ENCODE measurements at regions not wholly inside any gene's neighbourhood (a gene's known extent, or its start where the extent isn't known, plus 50 kb on each side); places are given as distances from the start of the nearest gene placed in this dataset.

DNA sequence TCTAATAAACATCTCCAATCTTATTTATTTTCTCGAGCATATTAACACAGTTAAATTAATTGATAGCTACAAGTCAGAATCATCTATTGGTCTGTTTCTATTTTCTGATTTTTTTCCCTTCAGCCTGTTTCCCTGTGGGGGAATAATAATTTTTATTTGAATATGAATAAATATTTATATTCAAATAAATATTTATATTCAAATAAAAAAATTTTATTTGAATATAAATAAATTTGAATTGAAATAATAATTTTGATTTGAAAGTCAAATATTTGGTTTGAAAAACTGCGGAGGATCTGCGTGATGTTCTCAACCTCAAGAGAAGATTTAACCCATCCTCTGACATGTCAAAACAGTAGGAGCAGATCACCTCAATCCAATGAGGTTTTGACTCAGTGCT is 380.1 kb upstream of the MEIS2 start:
- Histone ChIP-seq H3K27ac (no peak overlapping the region), H3K27me3 (no peaks in the 10 kb centered on the region), H3K4me1 (no peaks in the 10 kb centered on the region), H3K4me3 (no peak overlapping the region), H3K36me3 (replicated peaks in 1 of 2; ENCODE audit: insufficient read depth in 1 of 2, low read depth in 2 of 2) (no peaks in the 10 kb centered on the region), H3K9me3 (no peaks in the 10 kb centered on the region)
- intact Hi-C loops (cut with DNase I): no loop called here
- DNase-seq (no peak), ATAC-seq (no peak)
- 49 to 54% methylated on average over 3 of the region's 3 CpGs for WGBS, 2 donors
- TF ChIP-seq, protein P1, sequence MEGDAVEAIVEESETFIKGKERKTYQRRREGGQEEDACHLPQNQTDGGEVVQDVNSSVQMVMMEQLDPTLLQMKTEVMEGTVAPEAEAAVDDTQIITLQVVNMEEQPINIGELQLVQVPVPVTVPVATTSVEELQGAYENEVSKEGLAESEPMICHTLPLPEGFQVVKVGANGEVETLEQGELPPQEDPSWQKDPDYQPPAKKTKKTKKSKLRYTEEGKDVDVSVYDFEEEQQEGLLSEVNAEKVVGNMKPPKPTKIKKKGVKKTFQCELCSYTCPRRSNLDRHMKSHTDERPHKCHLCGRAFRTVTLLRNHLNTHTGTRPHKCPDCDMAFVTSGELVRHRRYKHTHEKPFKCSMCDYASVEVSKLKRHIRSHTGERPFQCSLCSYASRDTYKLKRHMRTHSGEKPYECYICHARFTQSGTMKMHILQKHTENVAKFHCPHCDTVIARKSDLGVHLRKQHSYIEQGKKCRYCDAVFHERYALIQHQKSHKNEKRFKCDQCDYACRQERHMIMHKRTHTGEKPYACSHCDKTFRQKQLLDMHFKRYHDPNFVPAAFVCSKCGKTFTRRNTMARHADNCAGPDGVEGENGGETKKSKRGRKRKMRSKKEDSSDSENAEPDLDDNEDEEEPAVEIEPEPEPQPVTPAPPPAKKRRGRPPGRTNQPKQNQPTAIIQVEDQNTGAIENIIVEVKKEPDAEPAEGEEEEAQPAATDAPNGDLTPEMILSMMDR (IDR thresholded peaks at IDR 0.05): no peak
- TF ChIP-seq POLR2A (IDR thresholded peaks at IDR 0.05): no peak

DNA sequence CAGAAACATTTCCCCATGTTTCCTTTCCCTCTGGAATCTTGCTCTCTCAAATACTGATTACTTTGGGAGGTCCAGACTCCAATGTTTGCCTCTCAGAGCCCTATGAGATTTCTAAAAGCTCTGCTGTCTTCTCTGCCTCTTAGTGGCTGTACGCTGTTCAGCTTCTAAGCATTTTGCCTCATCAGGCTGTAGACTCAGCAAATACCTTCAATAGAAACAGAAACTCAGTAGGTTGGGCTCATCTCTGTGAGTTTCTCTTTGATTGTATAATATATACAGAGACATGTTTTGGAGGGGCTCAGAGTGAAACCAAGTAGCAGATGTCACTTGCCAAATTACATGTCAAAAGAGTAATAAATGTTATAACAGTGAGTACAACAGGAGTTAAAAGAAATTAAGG is 380.8 kb upstream of the MEIS2 start:
- Histone ChIP-seq H3K36me3 (replicated peaks in 1 of 2; ENCODE audit: insufficient read depth in 1 of 2, low read depth in 2 of 2) (no peaks in the 10 kb centered on the region), H3K27me3 (no peaks in the 10 kb centered on the region), H3K4me3 (no peak overlapping the region), H3K27ac (no peak overlapping the region), H3K4me1 (no peaks in the 10 kb centered on the region), H3K9me3 (no peaks in the 10 kb centered on the region)
- ATAC-seq (no peak), DNase-seq (no peak)
- TF ChIP-seq POLR2A (IDR thresholded peaks at IDR 0.05): no peak
- TF ChIP-seq, protein P1 (IDR thresholded peaks at IDR 0.05): no peak
- intact Hi-C loops (cut with DNase I): no loop called here
- WGBS, 2 donors: 55 to 63% methylated on average over 1 of the region's 1 CpG

DNA sequence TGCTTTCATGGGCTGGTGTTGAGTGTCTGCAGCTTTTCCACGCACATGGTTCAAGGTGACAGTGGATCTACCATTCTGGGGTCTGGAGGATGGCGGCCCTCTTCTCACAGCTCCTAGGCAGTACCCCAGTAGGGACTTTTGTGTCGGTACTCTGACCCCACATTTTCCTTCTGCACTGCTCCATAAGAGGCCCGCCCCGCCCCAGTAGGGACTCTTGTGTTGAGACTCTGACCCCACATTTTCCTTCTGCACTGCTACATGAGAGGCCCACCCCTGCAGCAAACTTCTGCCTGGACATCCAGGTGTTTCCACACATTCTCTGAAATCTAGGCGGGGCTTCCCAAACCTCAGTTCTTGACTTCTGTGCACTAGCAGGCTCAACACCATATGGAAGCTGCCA is 383.4 kb upstream of the MEIS2 start:
- H3K27ac ChIP-seq: no peak overlapping the region
- intact Hi-C loops (cut with DNase I): no loop called here
- H3K4me3 ChIP-seq: no peak overlapping the region
- no peaks in the 10 kb centered on the region for H3K4me1 ChIP-seq
- no peaks in the 10 kb centered on the region for H3K27me3 ChIP-seq
- ATAC-seq (no peak), DNase-seq (no peak)
- H3K36me3 ChIP-seq (replicated peaks in 1 of 2; ENCODE audit: insufficient read depth in 1 of 2, low read depth in 2 of 2): no peaks in the 10 kb centered on the region
- TF ChIP-seq POLR2A (IDR thresholded peaks at IDR 0.05): no peak
- TF ChIP-seq, protein P1 (IDR thresholded peaks at IDR 0.05): no peak
- H3K9me3 ChIP-seq: no peaks in the 10 kb centered on the region
- 74 to 75% methylated on average over 6 of the region's 6 CpGs for WGBS, 2 donors

DNA sequence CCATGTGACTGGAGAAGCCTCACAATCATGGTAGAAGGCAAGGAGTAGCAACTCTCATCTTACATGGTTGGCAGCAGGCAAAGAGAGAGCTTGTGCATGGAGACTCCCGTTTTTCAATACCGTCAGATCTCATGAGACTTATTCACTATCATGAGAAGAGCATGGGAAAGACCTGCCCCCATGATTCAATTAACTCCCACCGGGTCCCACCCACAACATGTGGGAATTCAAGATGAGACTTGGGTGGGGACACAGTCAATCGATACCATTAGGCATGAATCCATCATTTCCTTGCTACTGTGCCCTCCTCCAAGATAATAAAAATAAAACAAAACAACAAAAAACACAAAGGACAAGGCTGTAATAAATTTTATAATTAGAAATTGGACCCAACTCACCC is 384.7 kb upstream of the MEIS2 start:
- TF ChIP-seq POLR2A (IDR thresholded peaks at IDR 0.05): no peak
- TF ChIP-seq, protein P1 (IDR thresholded peaks at IDR 0.05): no peak
- ATAC-seq: no peak
- no peaks in the 10 kb centered on the region for H3K27me3 ChIP-seq
- intact Hi-C loops (cut with DNase I): no loop called here
- DNase-seq: no peak
- H3K4me1 ChIP-seq: no peaks in the 10 kb centered on the region
- H3K4me3 ChIP-seq: no peak overlapping the region
- H3K27ac ChIP-seq: no peak overlapping the region
- WGBS, 2 donors: 59 to 75% methylated on average over 4 of the region's 4 CpGs
- no peaks in the 10 kb centered on the region for H3K36me3 ChIP-seq (replicated peaks in 1 of 2; ENCODE audit: insufficient read depth in 1 of 2, low read depth in 2 of 2)
- H3K9me3 ChIP-seq: no peaks in the 10 kb centered on the region

DNA sequence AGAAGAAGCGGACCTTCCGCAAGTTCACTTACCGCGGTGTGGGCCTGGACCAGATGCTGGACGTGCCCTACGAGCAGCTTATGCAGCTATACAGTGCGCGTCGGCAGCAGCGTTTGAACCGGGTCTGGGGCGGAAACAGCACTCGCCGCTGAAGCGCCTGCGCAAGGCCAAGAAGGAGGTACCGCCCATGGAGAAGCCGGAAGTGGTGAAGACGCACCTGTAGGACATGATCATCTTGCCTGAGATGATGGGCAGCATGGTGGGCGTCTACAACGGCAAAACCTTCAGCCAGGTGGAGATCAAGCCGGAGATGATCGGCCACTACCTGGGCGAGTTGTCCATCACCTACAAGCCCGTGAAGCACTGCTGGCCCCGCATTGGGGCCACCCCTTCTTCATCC is 390.4 kb upstream of the MEIS2 start:
- ATAC-seq (no peak), DNase-seq (no peak)
- Histone ChIP-seq H3K9me3 (no peaks in the 10 kb centered on the region), H3K27me3 (no peaks in the 10 kb centered on the region), H3K36me3 (replicated peaks in 1 of 2; ENCODE audit: insufficient read depth in 1 of 2, low read depth in 2 of 2) (no peaks in the 10 kb centered on the region), H3K4me1 (no peaks in the 10 kb centered on the region), H3K27ac (no peak overlapping the region), H3K4me3 (no peak overlapping the region)
- intact Hi-C loops (cut with DNase I): no loop called here
- 85 to 88% methylated on average over 26 of the region's 26 CpGs for WGBS, 2 donors
- TF ChIP-seq POLR2A (IDR thresholded peaks at IDR 0.05): no peak
- TF ChIP-seq, protein P1 (IDR thresholded peaks at IDR 0.05): no peak
